K562 (cell line): ENCODE measurements at regions not wholly inside any gene's neighbourhood (a gene's known extent, or its start where the extent isn't known, plus 50 kb on each side); places are given as distances from the start of the nearest gene placed in this dataset.

ENCODE experiments used
- ATAC-seq: fragments of 200-7000 bp; cut with Tn5 transposase; 3 replicates; pipeline ENCODE4 v1.9.1; 2020; ENCODE audit warnings: moderate library complexity
- BruUV-seq: library from RNA; stranded (reverse); fragments of 400-500 nt; replicated peaks from 2 replicates; lab custom pipeline; 2021; lab: Mats Ljungman, UMichigan
- CTCF ChIA-PET: fragments of 300-600 bp; formaldehyde crosslinking; extraction: SDS; loops from one replicate; lab custom pipeline; 2021; ENCODE audit warnings: low intra/inter-chr PET ratio; lab: Yijun Ruan, JAX
- POLR2A ChIA-PET: fragments of 300-600, 350-650 bp; sonication (Branson Sonifier 250); formaldehyde crosslinking; extraction: SDS; loops from one replicate; lab custom pipeline; 2021; ENCODE audit warnings: antibody characterized with exemption, inconsistent platforms; lab: Yijun Ruan, JAX
- DNase-seq, 4 experiments: peaks; one replicate each; pipeline versions ENCODE4 v3.0.0 to v3.0.0-alpha.2; 2011 to 2018; ENCODE audit warnings: low spot score in 3 of 4, mixed read lengths in 3 of 4; ENCODE audit errors: extremely low read depth in 1 of 4
- FAIRE-seq: peaks from 2 replicates; lab custom pipeline; 2011; peaks lifted over from hg19 to GRCh38; lab: Jason Lieb, UNC
- H2AFZ ChIP-seq: 2 replicates; pipeline ENCODE4 v1.6.0; 2011; ENCODE audit warnings: low read depth, low read length, control low read depth, inconsistent platforms
- H3K27ac ChIP-seq: fragments of 200-600 bp; 3 replicates; pipeline ENCODE4 v1.8.0; 2011; ENCODE audit warnings: low read depth, mild to moderate bottlenecking, control low read depth, inconsistent platforms, low read length, moderate library complexity, mixed read lengths; ENCODE audit errors: extremely low read depth
- H3K27me3 ChIP-seq, 2 experiments: fragments of 300-600 bp in 1 of 2; 2 replicates in 1 of 2; 3 replicates in 1 of 2; pipeline versions ENCODE4 v1.6.0 to v1.8.0; 2011; ENCODE audit warnings: inconsistent platforms in 2 of 2, low read length in 2 of 2, mild to moderate bottlenecking in 1 of 2, mixed read lengths in 1 of 2, moderate library complexity in 1 of 2; ENCODE audit not compliant: control insufficient read depth in 2 of 2, insufficient read depth in 2 of 2
- H3K36me3 ChIP-seq: fragments of 300-600 bp; 3 replicates; pipeline ENCODE4 v1.8.0; 2011; ENCODE audit warnings: mild to moderate bottlenecking, low read length, inconsistent platforms; ENCODE audit not compliant: control insufficient read depth, insufficient read depth
- H3K4me1 ChIP-seq, 2 experiments: fragments of 200-600 bp in 1 of 2; replicated peaks in 1 of 2; 2 replicates in 1 of 2; 3 replicates in 1 of 2; pipeline versions ENCODE4 v1.5.1 to v1.8.0; 2011; ENCODE audit warnings: inconsistent platforms in 2 of 2, low read length in 2 of 2, mild to moderate bottlenecking in 1 of 2, mixed read lengths in 1 of 2, moderate library complexity in 1 of 2; ENCODE audit not compliant: control insufficient read depth in 2 of 2, insufficient read depth in 2 of 2
- H3K4me2 ChIP-seq: 2 replicates; pipeline ENCODE4 v1.6.1; 2011; ENCODE audit warnings: low read length, control low read depth, inconsistent platforms, mixed read lengths; ENCODE audit not compliant: insufficient read depth
- H3K4me3 ChIP-seq: fragments of 200-600 bp; sonication (generic), shearing (Covaris generic); 2 replicates; pipeline ENCODE4 v1.5.1; 2016; ENCODE audit warnings: control low read depth, inconsistent platforms
- H3K79me2 ChIP-seq: fragments of 200-600 bp; 3 replicates; pipeline ENCODE4 v1.8.0; 2011; ENCODE audit warnings: low read length, inconsistent platforms; ENCODE audit not compliant: control insufficient read depth, insufficient read depth
- H3K9ac ChIP-seq, 2 experiments: 2 replicates each; pipeline versions ENCODE4 v1.6.0 to v1.6.1; 2011; ENCODE audit warnings: low read depth in 2 of 2, low read length in 2 of 2, control low read depth in 1 of 2, inconsistent platforms in 1 of 2, mild to moderate bottlenecking in 1 of 2, mixed read lengths in 1 of 2; ENCODE audit not compliant: insufficient read depth in 1 of 2
- H3K9me1 ChIP-seq: one replicate; pipeline ENCODE4 v1.6.0; 2011; ENCODE audit warnings: inconsistent platforms, mild to moderate bottlenecking, low read length, moderate library complexity; ENCODE audit not compliant: control insufficient read depth, insufficient read depth
- H3K9me3 ChIP-seq: replicated peaks from 2 replicates; pipeline ENCODE4 v1.5.1; 2011; ENCODE audit warnings: low read depth, low read length, inconsistent platforms; ENCODE audit not compliant: control insufficient read depth, insufficient read depth
- H4K20me1 ChIP-seq: replicated peaks from 2 replicates; pipeline ENCODE4 v1.6.1; 2011; ENCODE audit warnings: low read length, inconsistent platforms, mixed read lengths; ENCODE audit not compliant: control insufficient read depth, insufficient read depth
- CBX1 ChIP-seq: sonication (generic); IDR thresholded peaks from 2 replicates; pipeline ENCODE4 v1.6.1; 2016; ENCODE audit warnings: antibody characterized with exemption, low read depth, mild to moderate bottlenecking
- CBX3 ChIP-seq, 2 experiments: IDR thresholded peaks; 1 replicate in 1 of 2; 2 replicates in 1 of 2; pipeline ENCODE4 v1.6.1; 2012; ENCODE audit warnings: inconsistent platforms in 2 of 2, low read length in 2 of 2, borderline replicate concordance in 1 of 2, control low read depth in 1 of 2
- CSDE1 ChIP-seq, 2 experiments: fragments of 450-650 bp; IDR thresholded peaks; 2 replicates each; pipeline ENCODE4 v1.6.1; 2016; ENCODE audit warnings: mild to moderate bottlenecking in 1 of 2
- CTCFL ChIP-seq: IDR thresholded peaks from 2 replicates; pipeline ENCODE4 v1.6.1; 2011; ENCODE audit warnings: borderline replicate concordance, low read depth, mild to moderate bottlenecking, moderate library complexity, low read length; ENCODE audit not compliant: insufficient read depth, poor library complexity, severe bottlenecking
- DPF2 ChIP-seq: fragments of 450-650 bp; IDR thresholded peaks from 2 replicates; pipeline ENCODE4 v1.6.1; 2016
- KLF6 ChIP-seq: fragments of 250-450 bp; sonication (Bioruptor Pico); IDR thresholded peaks from 2 replicates; pipeline ENCODE4 v1.4.0; 2020; ENCODE audit warnings: mild to moderate bottlenecking, moderate library complexity, borderline replicate concordance
- NFXL1 ChIP-seq: fragments of 450-650 bp; formaldehyde crosslinking; IDR thresholded peaks from 2 replicates; pipeline ENCODE4 v1.4.0; 2021; ENCODE audit warnings: mild to moderate bottlenecking
- NR2C2 ChIP-seq, 2 experiments: fragments of 200-800 bp in 1 of 2; sonication (Bioruptor generic) in 1 of 2; sonication (generic) in 1 of 2; formaldehyde crosslinking in 1 of 2; IDR thresholded peaks; 2 replicates each; pipeline versions ENCODE4 v1.6.1 to v1.8.0; 2016 to 2022; ENCODE audit warnings: mild to moderate bottlenecking in 1 of 2, missing compliant biosample characterization in 1 of 2, missing genetic modification characterization in 1 of 2, missing genetic modification reagents in 1 of 2
- PRMT5 ChIP-seq: sonication (generic); formaldehyde crosslinking; IDR thresholded peaks from 2 replicates; pipeline ENCODE4 v1.5.0; 2020; ENCODE audit warnings: missing genetic modification reagents
- RFX1 ChIP-seq: fragments of 450-650 bp; IDR thresholded peaks from 2 replicates; pipeline ENCODE4 v1.6.1; 2016; ENCODE audit warnings: mild to moderate bottlenecking, moderate library complexity
- RNF2 ChIP-seq: sonication (generic); IDR thresholded peaks from 2 replicates; pipeline ENCODE4 v1.6.1; 2016
- SNIP1 ChIP-seq: fragments of 450-650 bp; IDR thresholded peaks from 2 replicates; pipeline ENCODE4 v1.7.1; 2017; ENCODE audit warnings: low read depth, mild to moderate bottlenecking
- ZNF699 ChIP-seq: fragments of 250-450 bp; sonication (Bioruptor Pico); IDR thresholded peaks from 2 replicates; pipeline ENCODE4 v1.8.0; 2021; ENCODE audit warnings: mild to moderate bottlenecking, moderate library complexity; ENCODE audit not compliant: insufficient replicate concordance
- WGBS: fragments of 100-300 bp; shearing (Covaris generic); methylation state at CpG from one replicate; pipeline ENCODE4 v1.1.6; 2016; ENCODE audit warnings: low coverage, mixed read lengths; ENCODE audit not compliant: insufficient coverage; ENCODE audit errors: missing lambda C conversion rate; 5-methylcytosine and 5-hydroxymethylcytosine counted together
- in situ Hi-C: fragments of 300-500 bp; cut with MboI; formaldehyde crosslinking; loops from 4 replicates; pipeline ENCODE4 v1.15.0; 2018; ENCODE audit warnings: inconsistent platforms, mixed read lengths
- intact Hi-C: fragments of 100-400 bp; cut with micrococcal nuclease; formaldehyde crosslinking; loops from 2 replicates; pipeline ENCODE4 v1.14.2; 2022

- WGBS: 55% methylated on average over 3 of the region's 3 CpGs
- no peak for ATAC-seq
- TF ChIP-seq PRMT5 (CRISPR knock-in tag): no peak
- no peak for TF ChIP-seq DPF2
- TF ChIP-seq NR2C2 (CRISPR knock-in tag; IDR thresholded peaks at IDR 0.05): no peak
- TF ChIP-seq NR2C2 (tag; IDR thresholded peaks at IDR 0.05): no peak
- no peak for TF ChIP-seq SNIP1
- TF ChIP-seq ZNF699 (CRISPR knock-in tag): no peak
- TF ChIP-seq CBX1: no peak
- TF ChIP-seq CSDE1 (IDR thresholded peaks at IDR 0.05): no peak
- TF ChIP-seq RNF2: no peak
- TF ChIP-seq KLF6 (CRISPR knock-in tag): no peak
- no peak for TF ChIP-seq CBX3 (IDR thresholded peaks at IDR 0.05; ENCODE audit: borderline replicate concordance in 1 of 2, low read length in 2 of 2)
- no peak for TF ChIP-seq NFXL1 (CRISPR knock-in tag)
- TF ChIP-seq RFX1: no peak
- no peak for TF ChIP-seq CTCFL
- intact Hi-C loops (loop anchor here (5.0 kb wide), 1 partner anchor 176 kb away; no protein-coding TSS in a partner anchor), in situ Hi-C loops (no loop called here)
- FAIRE-seq: no peak
- H3K9ac ChIP-seq: 0 out of 4 replicates have a peak overlapping the region, but pooled peaks of 1 of the 2 experiments have one; percentile 0
- H3K9me3 ChIP-seq: no peaks in the 10 kb centered on the region
- peaks cover 4% of the 10 kb centered on the region for H3K9me1 ChIP-seq
- H3K4me2 ChIP-seq: no peak overlapping the region; the same call in 1 of the 2 replicates
- no peaks in the 10 kb centered on the region for H4K20me1 ChIP-seq
- H3K27ac ChIP-seq: no peak overlapping the region
- no peak overlapping the region for H3K4me3 ChIP-seq
- H2AFZ ChIP-seq: no peak overlapping the region
- peaks cover 5 to 8% of the 10 kb centered on the region in 2 experiments; a peak in 3 of 5 replicates for H3K4me1 ChIP-seq
- H3K36me3 ChIP-seq: peaks cover 47% of the 10 kb centered on the region; the same call in 2 of the 3 replicates
- ChIA-PET POLR2A (interaction anchor here (0.5 to 1.9 kb wide), 3 partner anchors 10 to 276 kb away, joined by 3 to 8 read pairs (median 6); a partner anchor contains a TSS), CTCF (no interaction called here)
- no peaks in the 10 kb centered on the region for H3K27me3 ChIP-seq
- no TSS peak for BruUV-seq
- no peak for DNase-seq
- peaks cover 23% of the 10 kb centered on the region for H3K79me2 ChIP-seq
Measured at GRCh38 chr16:31701734-31702133, 171.9 kb upstream of the ZNF267 start.
